Pulmonary artery endothelial cell (primary cell): ENCODE measurements at regions not wholly inside any gene's neighbourhood (a gene's known extent, or its start where the extent isn't known, plus 50 kb on each side); places are given as distances from the start of the nearest gene placed in this dataset.

ENCODE experiments used
- DNase-seq: peaks from one replicate; pipeline ENCODE4 v3.0.0-alpha.2; 2011; ENCODE audit warnings: low read depth, low spot score

- DNase-seq: no peak
These were observed 78.2 kb upstream of the MKLN1 start for GRCh38 chr7:131249483-131249882.

- no peak for DNase-seq
These were observed 77.3 kb upstream of the MKLN1 start for GRCh38 chr7:131250331-131250730.

- DNase-seq: no peak
These were observed 76.3 kb upstream of the MKLN1 start for GRCh38 chr7:131251371-131251770.

GRCh38 chr7:131252976-131253375 lies 74.7 kb upstream of the MKLN1 start:
- no peak for DNase-seq

GRCh38 chr7:131254211-131254610 lies 73.5 kb upstream of the MKLN1 start:
- DNase-seq: no peak

- no peak for DNase-seq
These were observed 72.4 kb upstream of the MKLN1 start for GRCh38 chr7:131255242-131255641.

- no peak for DNase-seq
These were observed 66.1 kb upstream of the MKLN1 start for GRCh38 chr7:131261476-131261994.

GRCh38 chr7:131265227-131265626 lies 62.4 kb upstream of the MKLN1 start:
- DNase-seq: no peak

GRCh38 chr7:131267631-131268030 lies 60.0 kb upstream of the MKLN1 start:
- DNase-seq: no peak

- DNase-seq: no peak
These were observed 58.8 kb upstream of the MKLN1 start for GRCh38 chr7:131268906-131269305.

GRCh38 chr7:131272086-131272485 lies 55.6 kb upstream of the MKLN1 start:
- no peak for DNase-seq

- DNase-seq: no peak
These were observed 52.7 kb upstream of the MKLN1 start for GRCh38 chr7:131274986-131275385.

- no peak for DNase-seq
These were observed 51.5 kb upstream of the MKLN1 start for GRCh38 chr7:131276190-131276589.

GRCh38 chr7:131276748-131277147 lies 50.9 kb upstream of the MKLN1 start:
- DNase-seq: no peak
